H9 (cell line): ENCODE measurements at regions not wholly inside any gene's neighbourhood (a gene's known extent, or its start where the extent isn't known, plus 50 kb on each side); places are given as distances from the start of the nearest gene placed in this dataset.

ENCODE experiments used
- DNase-seq: peaks from one replicate; pipeline ENCODE4 v3.0.0-alpha.2; 2017
- H2AFZ ChIP-seq: one replicate; pipeline ENCODE4 v1.6.1; 2013; ENCODE audit warnings: mild to moderate bottlenecking, low read length, control low read depth, moderate library complexity
- H2AK5ac ChIP-seq: 2 replicates; pipeline ENCODE4 v1.6.1; 2013; ENCODE audit warnings: low read length, control low read depth, mixed read lengths; ENCODE audit not compliant: insufficient read length
- H2BK120ac ChIP-seq: one replicate; pipeline ENCODE4 v1.6.1; 2013; ENCODE audit warnings: low read depth, mild to moderate bottlenecking, low read length, control low read depth, inconsistent platforms; ENCODE audit not compliant: poor library complexity, severe bottlenecking
- H2BK12ac ChIP-seq: 2 replicates; pipeline ENCODE4 v1.6.1; 2013; ENCODE audit warnings: low read length, control low read depth, mixed read lengths, low read depth; ENCODE audit not compliant: insufficient read length
- H2BK15ac ChIP-seq: 2 replicates; pipeline ENCODE4 v1.6.1; 2013; ENCODE audit warnings: low read depth, low read length, control low read depth
- H2BK20ac ChIP-seq: one replicate; pipeline ENCODE4 v1.6.1; 2013; ENCODE audit warnings: low read depth, mild to moderate bottlenecking, low read length, control low read depth, inconsistent platforms; ENCODE audit not compliant: poor library complexity, severe bottlenecking
- H2BK5ac ChIP-seq: 2 replicates; pipeline ENCODE4 v1.6.1; 2013; ENCODE audit warnings: low read length, control low read depth, mixed read lengths; ENCODE audit not compliant: insufficient read length
- H3K14ac ChIP-seq: 2 replicates; pipeline ENCODE4 v1.6.1; 2013; ENCODE audit warnings: low read length, control low read depth; ENCODE audit not compliant: insufficient read depth
- H3K18ac ChIP-seq: 2 replicates; pipeline ENCODE4 v1.6.1; 2013; ENCODE audit warnings: low read depth, mild to moderate bottlenecking, mixed read lengths, low read length, control low read depth; ENCODE audit not compliant: insufficient read length
- H3K23ac ChIP-seq: 2 replicates; pipeline ENCODE4 v1.6.1; 2013; ENCODE audit warnings: low read length, control low read depth, mixed read lengths, low read depth; ENCODE audit not compliant: insufficient read length
- H3K23me2 ChIP-seq: 2 replicates; pipeline ENCODE4 v1.6.1; 2013; ENCODE audit warnings: low read depth, mild to moderate bottlenecking, mixed read lengths, low read length, control low read depth; ENCODE audit not compliant: insufficient read length, poor library complexity, severe bottlenecking
- H3K27ac ChIP-seq: 2 replicates; pipeline ENCODE4 v1.5.1; 2013; ENCODE audit warnings: low read length, control low read depth, mixed read lengths, low read depth; ENCODE audit not compliant: insufficient read length
- H3K27me3 ChIP-seq: 2 replicates; pipeline ENCODE4 v1.6.1; 2013; ENCODE audit warnings: low read length, control low read depth, inconsistent platforms; ENCODE audit not compliant: insufficient read depth
- H3K4ac ChIP-seq: 2 replicates; pipeline ENCODE4 v1.6.1; 2013; ENCODE audit warnings: low read depth, mild to moderate bottlenecking, control low read depth, inconsistent platforms, low read length, moderate library complexity
- H3K4me1 ChIP-seq: 2 replicates; pipeline ENCODE4 v1.6.1; 2013; ENCODE audit warnings: low read length, control low read depth, inconsistent platforms; ENCODE audit not compliant: insufficient read depth
- H3K4me2 ChIP-seq: 2 replicates; pipeline ENCODE4 v1.6.1; 2013; ENCODE audit warnings: low read length, control low read depth, mixed read lengths; ENCODE audit not compliant: insufficient read length, insufficient read depth
- H3K56ac ChIP-seq: 2 replicates; pipeline ENCODE4 v1.6.1; 2013; ENCODE audit warnings: low read depth, mild to moderate bottlenecking, mixed read lengths, low read length, control low read depth; ENCODE audit not compliant: insufficient read length
- H3K79me1 ChIP-seq: 2 replicates; pipeline ENCODE4 v1.6.1; 2013; ENCODE audit warnings: low read depth, mild to moderate bottlenecking, moderate library complexity, low read length, control low read depth, inconsistent platforms; ENCODE audit not compliant: insufficient read depth, poor library complexity, severe bottlenecking
- H3K79me2 ChIP-seq: 2 replicates; pipeline ENCODE4 v1.6.1; 2013; ENCODE audit warnings: low read length, control low read depth, inconsistent platforms; ENCODE audit not compliant: insufficient read depth
- H3K9ac ChIP-seq: 2 replicates; pipeline ENCODE4 v1.6.1; 2013; ENCODE audit warnings: low read length, control low read depth, mixed read lengths; ENCODE audit not compliant: insufficient read length; ENCODE audit errors: extremely low read depth
- H3K9me3 ChIP-seq: one replicate; pipeline ENCODE4 v1.6.1; 2013; ENCODE audit warnings: low read depth, low read length, inconsistent platforms; ENCODE audit not compliant: control insufficient read depth
- H3T11ph ChIP-seq: one replicate; pipeline ENCODE4 v1.6.1; 2013; ENCODE audit warnings: mild to moderate bottlenecking, low read length, control low read depth, inconsistent platforms
- H4K20me1 ChIP-seq: one replicate; pipeline ENCODE4 v1.6.1; 2013; ENCODE audit not compliant: control insufficient read depth, insufficient read length, insufficient read depth
- H4K5ac ChIP-seq: 2 replicates; pipeline ENCODE4 v1.6.1; 2013; ENCODE audit warnings: low read depth, mild to moderate bottlenecking, mixed read lengths, low read length, control low read depth; ENCODE audit not compliant: insufficient read length
- H4K8ac ChIP-seq: replicated peaks from 2 replicates; pipeline ENCODE4 v1.6.1; 2013; ENCODE audit warnings: low read length, control low read depth, mixed read lengths, low read depth; ENCODE audit not compliant: insufficient read length
- H4K91ac ChIP-seq: 2 replicates; pipeline ENCODE4 v1.6.1; 2013; ENCODE audit warnings: low read depth, mild to moderate bottlenecking, moderate library complexity, mixed read lengths, low read length, control low read depth; ENCODE audit not compliant: insufficient read length
- H3K27ac Mint-ChIP-seq, 3 experiments: 2 replicates in 2 of 3; 3 replicates in 1 of 3; pipeline ENCODE4 v1.8.0; 2020 to 2021; ENCODE audit warnings: mixed read lengths in 3 of 3, mild to moderate bottlenecking in 1 of 3, moderate library complexity in 1 of 3
- H3K27me3 Mint-ChIP-seq: 2 replicates; pipeline ENCODE4 v1.8.0; 2021; ENCODE audit warnings: low read depth, mild to moderate bottlenecking, moderate library complexity, mixed read lengths
- H3K36me3 Mint-ChIP-seq, 3 experiments: 2 replicates in 2 of 3; 3 replicates in 1 of 3; pipeline ENCODE4 v1.8.0; 2020 to 2021; ENCODE audit warnings: low read depth in 3 of 3, mixed read lengths in 3 of 3; ENCODE audit not compliant: insufficient read depth in 1 of 3
- H3K4me1 Mint-ChIP-seq, 2 experiments: 2 replicates each; pipeline ENCODE4 v1.8.0; 2020; ENCODE audit warnings: mixed read lengths in 2 of 2
- H3K4me3 Mint-ChIP-seq, 2 experiments: 2 replicates in 1 of 2; 3 replicates in 1 of 2; pipeline ENCODE4 v1.8.0; 2020 to 2021; ENCODE audit warnings: mild to moderate bottlenecking in 2 of 2, mixed read lengths in 2 of 2, moderate library complexity in 1 of 2
- H3K9me3 Mint-ChIP-seq, 2 experiments: 2 replicates in 1 of 2; 3 replicates in 1 of 2; pipeline ENCODE4 v1.8.0; 2020; ENCODE audit warnings: mild to moderate bottlenecking in 2 of 2, mixed read lengths in 2 of 2, moderate library complexity in 1 of 2
- CTCF ChIP-seq: fragments of 200-600 bp; sonication (generic); conservative IDR thresholded peaks from 3 replicates; pipeline ENCODE4 v1.8.0; 2021; ENCODE audit warnings: antibody characterized with exemption, mild to moderate bottlenecking
- WGBS: extraction: QIAGEN DNeasy Blood & Tissue Kit; methylation state at CpG from one replicate; pipeline ENCODE4 v1.1.7; 2013; ENCODE audit warnings: missing lambda C conversion rate, low lambda C conversion rate, mixed read lengths; ENCODE audit not compliant: insufficient read length; ENCODE audit errors: extremely low coverage; 5-methylcytosine and 5-hydroxymethylcytosine counted together

DNA sequence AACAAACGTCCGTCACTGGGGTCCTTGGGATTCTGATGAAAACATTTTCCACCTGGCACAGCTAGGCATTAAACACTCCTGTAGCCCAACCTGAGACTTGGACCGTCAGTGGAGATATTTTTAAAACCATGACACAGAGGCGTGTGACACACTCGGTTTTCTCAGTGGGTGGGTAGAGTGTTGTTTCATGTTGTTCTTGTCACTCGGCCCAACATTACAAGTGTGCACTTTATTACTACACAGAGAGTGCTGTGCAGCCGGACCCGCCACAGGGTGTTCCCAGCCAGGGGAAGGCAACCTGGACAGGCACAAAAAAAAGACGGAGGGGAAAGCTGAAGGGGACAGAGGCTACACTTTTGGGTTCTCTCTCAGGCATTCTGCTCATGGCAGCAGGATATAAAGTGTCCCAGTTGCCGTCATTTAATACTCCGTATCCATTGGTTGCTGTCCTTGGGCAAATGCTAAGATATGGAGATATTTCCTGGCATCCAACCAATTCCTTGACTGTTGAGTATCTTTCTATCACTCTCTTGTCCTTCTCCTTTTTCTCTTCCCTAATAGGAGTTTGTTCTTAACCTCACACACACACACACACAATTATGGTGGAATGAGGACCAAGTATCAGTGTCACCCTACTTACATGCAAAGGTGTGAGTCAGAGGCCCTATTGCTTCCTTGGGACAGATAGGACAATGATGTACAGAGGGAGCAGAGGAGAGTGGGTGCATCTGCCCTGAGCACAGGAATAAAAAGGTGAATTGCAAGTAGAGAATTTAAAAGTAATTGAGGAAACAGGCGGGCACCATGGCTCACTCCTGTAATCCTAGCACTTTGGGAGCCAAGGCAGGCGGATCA lies 154.1 kb upstream of the SOX9 start:
- Mint-ChIP-seq H3K27ac (no peak overlapping the region), H3K4me1 (peaks cover 2 to 3% of the 10 kb centered on the region in 2 experiments; a peak in 3 of 4 replicates), H3K27me3 (no peaks in the 10 kb centered on the region; the same call in 1 of the 2 replicates), H3K4me3 (no peak overlapping the region), H3K36me3 (no peaks in the 10 kb centered on the region), H3K9me3 (peaks cover 0 to 2% of the 10 kb centered on the region in 2 experiments; a peak in 2 of 5 replicates)
- Histone ChIP-seq H3K23ac (no peak overlapping the region), H2BK12ac (no peak overlapping the region), H3K79me1 (no peaks in the 10 kb centered on the region), H4K8ac (no peak overlapping the region), H3K9me3 (no peaks in the 10 kb centered on the region), H3K4ac (no peak overlapping the region), H4K91ac (no peak overlapping the region), H3K23me2 (no peaks in the 10 kb centered on the region), H3K4me2 (no peak overlapping the region), H2BK5ac (no peak overlapping the region), H2BK20ac (no peak overlapping the region), H3K4me1 (no peaks in the 10 kb centered on the region), H3T11ph (no peak overlapping the region), H3K56ac (no peak overlapping the region), H3K14ac (no peak overlapping the region), H3K79me2 (no peaks in the 10 kb centered on the region), H4K5ac (no peak overlapping the region), H2AFZ (no peak overlapping the region), H4K20me1 (no peaks in the 10 kb centered on the region), H3K9ac (no peak overlapping the region), H2BK15ac (no peak overlapping the region), H3K27me3 (no peaks in the 10 kb centered on the region; the same call in 1 of the 2 replicates), H3K27ac (no peak overlapping the region), H2AK5ac (no peak overlapping the region), H3K18ac (no peak overlapping the region), H2BK120ac (no peak overlapping the region)
- no peak for DNase-seq
- no CpG with 5 or more reads among the region's 13 CpGs for WGBS
- TF ChIP-seq CTCF, result no peak
